ENCODE measurements at regions not wholly inside any gene's neighbourhood (a gene's known extent, or its start where the extent isn't known, plus 50 kb on each side); places are given as distances from the start of the nearest gene placed in this dataset.

DNA sequence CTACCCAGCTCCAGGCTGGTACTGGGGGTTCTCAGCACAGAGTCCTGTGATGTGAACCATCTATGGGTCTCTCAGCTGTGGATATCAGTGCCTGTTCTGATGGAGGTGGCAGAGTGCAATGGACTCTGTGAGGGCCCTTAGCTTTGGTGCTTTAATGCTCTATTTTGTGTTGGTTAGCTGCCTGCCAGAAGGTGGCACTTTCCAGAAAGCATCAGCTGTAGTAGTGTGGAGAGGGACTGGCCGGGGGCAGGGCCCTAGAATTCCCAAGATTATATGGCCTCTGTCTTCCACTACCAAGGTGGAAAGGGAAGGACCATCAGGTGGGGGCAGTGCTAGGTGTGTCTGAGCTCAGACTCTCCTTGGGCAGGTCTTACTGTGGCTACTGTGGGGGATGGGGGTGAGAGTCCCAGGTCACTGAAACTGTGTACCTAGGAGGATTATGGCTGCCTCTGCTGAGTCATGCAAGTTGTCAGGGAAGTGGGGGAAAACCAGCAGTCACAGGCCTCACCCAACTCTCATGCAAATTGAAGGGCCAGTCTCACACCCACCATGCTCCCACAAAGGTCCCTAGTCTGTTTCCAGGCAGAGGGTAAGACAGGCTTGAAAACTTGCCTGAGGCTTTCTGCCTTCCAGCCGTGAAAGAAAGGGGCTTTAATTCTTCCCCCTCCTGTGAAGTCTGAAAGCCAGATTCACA, 878.1 kb downstream of the C12orf50 start:
- DNase-seq, result no peak

GRCh38 chr12:87142342-87142741, 886.2 kb upstream of the MGAT4C start:
- DNase-seq, result no peak

- no peak for DNase-seq
Measured at GRCh38 chr12:87141091-87141490, 884.9 kb upstream of the MGAT4C start.

GRCh38 chr12:87140262-87140661, 884.1 kb upstream of the MGAT4C start:
- no peak for DNase-seq

GRCh38 chr12:87137220-87137619, 881.0 kb upstream of the MGAT4C start:
- DNase-seq, result no peak

- no peak for DNase-seq
Measured at GRCh38 chr12:87136330-87136976, 880.3 kb upstream of the MGAT4C start.

DNA sequence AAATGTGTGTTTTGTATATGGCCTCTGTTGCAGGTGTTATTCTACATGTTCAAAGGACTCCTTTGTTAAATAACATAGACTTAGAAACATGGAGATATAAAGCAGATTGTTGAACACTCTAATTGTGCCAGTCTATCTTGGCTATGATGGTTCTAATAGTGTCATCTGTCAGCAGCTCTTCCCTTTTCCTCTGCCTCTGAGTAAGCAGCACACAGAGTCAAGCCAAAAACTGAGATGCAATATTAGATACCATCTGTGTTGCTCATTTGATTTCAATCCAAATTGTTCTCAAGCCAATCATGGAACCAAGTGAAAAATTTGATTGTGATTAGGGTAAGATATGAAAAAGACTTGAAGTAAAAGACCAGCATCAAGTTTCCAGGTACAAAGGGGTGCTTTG, 871.1 kb upstream of the MGAT4C start:
- no peak for DNase-seq

DNA sequence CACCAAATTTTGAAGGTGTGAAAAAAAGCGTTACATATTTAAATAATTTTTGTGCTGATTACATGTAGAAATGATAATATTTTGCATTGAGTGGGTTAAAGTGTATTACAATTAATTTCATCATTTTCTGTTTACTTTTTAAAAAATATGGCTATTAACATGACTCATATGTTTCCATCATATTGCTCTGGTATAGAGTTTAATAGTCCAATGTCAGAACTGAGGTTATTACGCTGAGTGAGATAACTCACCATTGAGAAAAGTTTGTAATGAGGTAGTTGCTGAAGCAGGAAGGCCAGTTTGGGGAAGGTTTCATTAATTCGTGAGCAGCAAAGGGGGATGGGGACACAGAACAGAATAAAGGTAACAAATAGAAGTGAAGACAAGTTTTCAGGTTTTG, 865.7 kb upstream of the MGAT4C start:
- DNase-seq, result no peak

DNA sequence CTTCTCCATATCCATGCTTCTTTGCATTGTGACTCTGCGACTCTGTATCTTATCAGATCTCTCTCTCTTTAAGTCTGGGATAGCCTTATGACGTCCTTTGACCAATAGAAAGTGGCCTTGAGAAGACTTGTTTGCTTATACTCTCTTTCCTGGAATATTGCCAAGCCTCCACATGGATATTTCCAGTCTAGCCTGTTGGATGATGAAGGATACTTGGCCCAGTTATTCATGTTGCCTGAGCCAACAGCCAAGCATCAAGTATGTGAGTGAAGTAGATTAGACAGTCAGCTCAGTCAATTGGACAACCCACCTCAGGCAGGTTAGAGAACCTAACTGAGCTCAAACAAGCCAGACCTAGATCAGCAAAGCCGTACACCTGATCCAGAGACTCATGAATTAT, 864.2 kb upstream of the MGAT4C start:
- DNase-seq, result no peak

DNA sequence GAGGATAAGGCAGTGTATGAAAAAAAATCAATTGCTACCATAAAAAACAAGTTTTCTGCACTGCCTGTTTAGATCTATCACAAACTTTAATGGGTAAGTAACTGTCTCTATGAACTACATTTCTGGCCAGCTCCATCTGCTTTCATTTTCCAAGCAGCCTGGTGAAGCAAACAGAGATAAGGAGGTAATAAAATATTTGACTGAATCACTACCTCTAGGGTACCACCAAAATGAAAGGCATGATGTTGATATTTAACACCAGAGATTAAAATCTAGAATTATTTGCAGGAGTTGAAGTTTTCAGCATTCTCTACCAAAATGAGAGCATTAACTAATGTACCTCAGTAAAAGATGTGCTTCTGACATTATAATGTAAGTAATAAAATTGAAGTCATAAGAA, 863.5 kb upstream of the MGAT4C start:
- no peak for DNase-seq

DNA sequence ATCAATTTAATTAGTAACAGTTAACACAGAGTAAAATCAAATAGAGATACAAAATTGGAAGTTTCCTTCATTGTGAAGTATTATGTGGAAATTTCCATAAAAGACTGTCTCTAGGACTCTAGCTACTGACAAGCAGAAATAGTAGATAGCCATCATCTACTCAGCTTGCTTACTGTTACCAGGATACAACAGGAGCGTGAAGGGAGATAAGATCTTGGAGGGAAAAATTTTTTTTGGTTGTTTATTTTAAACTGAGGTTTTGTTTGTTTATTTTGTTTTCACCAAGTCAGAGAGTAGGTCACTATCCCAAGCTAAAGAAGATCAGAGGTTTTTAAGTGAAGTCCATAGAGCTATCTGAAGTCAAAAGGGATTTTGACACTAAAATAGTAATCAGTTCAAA, 861.3 kb upstream of the MGAT4C start:
- no peak for DNase-seq

GRCh38 chr12:87116780-87117179, 860.6 kb upstream of the MGAT4C start:
- DNase-seq, result no peak

DNA sequence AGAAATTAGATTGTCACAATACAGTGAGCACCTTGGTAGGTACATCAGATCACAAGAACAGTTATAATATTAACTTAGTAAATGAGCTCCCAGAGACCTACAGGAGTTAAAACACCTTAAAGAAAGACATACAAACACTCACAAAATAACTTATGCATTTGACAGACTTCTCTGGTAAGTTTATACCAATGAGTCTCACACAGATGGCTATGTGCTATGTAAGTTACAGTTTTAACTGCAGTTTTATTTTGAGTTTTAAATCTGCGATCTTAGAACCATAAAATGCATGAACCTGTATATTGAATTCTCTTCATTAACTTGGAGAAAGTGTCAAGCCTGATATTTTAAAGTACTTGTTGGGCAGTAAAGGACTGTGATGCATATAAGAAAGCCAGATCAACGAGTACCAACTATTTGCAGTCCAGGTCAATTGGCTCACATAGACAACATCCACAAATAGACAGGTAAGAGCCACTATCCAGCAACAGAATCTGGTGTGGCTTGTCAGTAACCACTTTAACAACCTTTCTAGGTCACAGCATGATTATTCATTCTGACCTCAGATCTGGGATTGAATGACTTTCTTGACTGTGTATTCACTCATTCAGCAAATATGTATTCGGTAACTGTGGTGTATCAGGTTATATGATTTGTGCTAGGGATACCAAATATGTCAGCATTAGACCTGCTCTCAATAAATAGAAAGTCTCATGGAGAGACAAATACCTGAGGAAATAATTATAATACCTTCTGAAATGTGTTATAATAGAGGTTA, 856.6 kb upstream of the MGAT4C start:
- DNase-seq, result no peak

GRCh38 chr12:87107766-87108165, 851.6 kb upstream of the MGAT4C start:
- no peak for DNase-seq

DNA sequence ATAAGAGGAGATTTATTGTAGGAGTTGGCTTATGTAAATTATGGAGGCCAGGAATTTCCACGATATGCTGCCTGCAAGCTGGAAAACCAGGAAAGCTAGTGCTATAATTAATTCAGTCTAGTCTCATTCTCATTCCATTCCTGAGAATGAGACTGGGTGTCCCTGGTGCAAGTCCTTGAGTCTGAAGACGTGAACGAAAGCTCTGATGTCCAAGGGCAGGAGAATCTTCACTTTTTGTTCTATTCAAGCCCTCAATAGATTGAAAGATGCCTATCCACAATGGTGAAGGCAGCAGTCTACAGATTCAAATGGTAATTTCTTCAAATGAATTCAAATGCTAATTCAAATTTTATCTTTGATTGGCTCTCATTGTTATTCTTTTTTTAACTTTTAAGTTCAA, 851.1 kb upstream of the MGAT4C start:
- DNase-seq, result no peak

- no peak for DNase-seq
Measured at GRCh38 chr12:87096082-87096585, 839.9 kb upstream of the MGAT4C start.

DNA sequence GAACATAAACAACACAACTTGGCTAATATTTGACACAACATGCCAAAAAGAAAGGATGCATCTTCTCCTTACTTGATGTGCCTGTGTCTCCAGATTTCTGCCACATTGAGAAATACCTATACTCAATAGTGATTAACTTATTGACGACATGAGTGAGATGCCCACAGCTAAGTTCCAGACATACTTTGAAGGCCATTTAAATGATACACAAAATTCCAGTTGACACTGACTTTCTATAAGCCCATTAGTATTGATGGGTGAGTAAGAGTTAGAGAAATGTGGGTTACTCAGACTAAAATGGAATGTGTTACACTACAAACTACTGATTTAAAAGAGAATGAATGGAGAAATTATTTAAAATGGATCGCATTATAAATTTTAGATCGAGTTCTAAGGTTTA, 838.2 kb upstream of the MGAT4C start:
- no peak for DNase-seq

GRCh38 chr12:87092421-87092820, 836.2 kb upstream of the MGAT4C start:
- no peak for DNase-seq

GRCh38 chr12:87086118-87086891, 830.1 kb upstream of the MGAT4C start:
- DNase-seq, result no peak

DNA sequence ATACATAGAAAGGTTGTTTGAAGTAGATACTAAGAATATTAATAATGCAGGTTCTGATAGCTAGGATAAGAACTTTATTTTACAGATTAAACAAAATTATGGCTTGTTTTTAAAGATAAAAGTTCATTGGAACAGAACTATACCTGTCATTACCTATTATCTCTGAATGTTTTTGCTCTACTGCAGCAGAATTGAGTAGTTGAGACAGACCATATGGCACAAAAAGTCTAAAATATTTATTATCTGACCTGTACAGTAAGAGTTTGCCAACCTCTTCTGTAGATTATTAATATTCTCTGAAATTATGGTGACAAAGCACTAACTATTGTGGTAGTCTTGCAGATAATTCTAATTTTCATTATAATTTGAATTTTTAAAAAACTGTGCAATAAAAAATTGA, 829.1 kb upstream of the MGAT4C start:
- no peak for DNase-seq

DNA sequence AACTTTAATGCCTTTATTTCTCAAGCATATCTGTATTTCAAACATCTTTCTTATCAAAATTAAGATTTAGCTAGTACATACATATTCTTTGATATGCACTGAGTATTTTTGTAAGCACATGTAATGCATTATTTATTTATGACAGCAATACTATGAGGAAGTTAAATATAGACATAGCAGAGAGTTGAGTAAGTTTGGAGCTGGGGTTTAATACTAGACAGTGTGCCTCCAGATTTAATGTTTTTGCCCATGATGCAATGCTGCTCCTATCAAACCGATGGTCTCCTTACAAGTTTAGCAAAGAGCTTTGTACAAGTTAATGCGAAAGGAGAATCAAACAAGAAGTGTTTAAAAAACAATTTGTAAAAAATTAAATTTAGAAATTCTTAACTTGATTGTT, 826.6 kb upstream of the MGAT4C start:
- DNase-seq, result no peak

- DNase-seq, result no peak
Measured at GRCh38 chr12:87074781-87075180, 818.6 kb upstream of the MGAT4C start.

DNA sequence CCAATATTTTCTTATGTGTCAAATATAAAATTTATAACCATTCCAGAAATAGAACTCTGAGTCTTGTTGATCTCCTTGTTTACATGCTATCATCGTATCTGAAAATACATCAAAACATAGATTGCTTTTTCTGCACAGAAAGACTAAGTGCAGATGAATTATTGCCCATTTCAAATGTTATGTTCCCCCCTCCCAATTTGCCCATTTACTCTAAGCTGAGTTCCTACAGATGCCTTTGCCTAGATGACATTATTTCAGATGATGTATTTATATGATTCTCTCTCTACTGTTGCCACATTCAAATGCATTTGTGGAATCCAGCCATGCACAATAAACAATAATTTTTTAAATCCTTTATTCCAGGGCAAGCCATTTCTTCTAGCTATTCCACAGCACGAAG, 810.1 kb upstream of the MGAT4C start:
- DNase-seq, result no peak

Measured in T-helper 2 cell (primary cell).